SU-DHL-6 (cell line): ENCODE measurements at regions not wholly inside any gene's neighbourhood (a gene's known extent, or its start where the extent isn't known, plus 50 kb on each side); places are given as distances from the start of the nearest gene placed in this dataset.
"Not testable (repeated sequence)": the region's sequence is repeated elsewhere in the genome, so short reads cannot be mapped to it uniquely, and the experiment has no call there.

ENCODE experiments used
- CTCF ChIP-seq: fragments of 200-600 bp; sonication (generic); IDR thresholded peaks from one replicate; pipeline ENCODE4 v1.5.1; 2017; ENCODE audit warnings: antibody characterized with exemption, mild to moderate bottlenecking, low read length, moderate library complexity; ENCODE audit not compliant: insufficient read depth, poor library complexity, severe bottlenecking
- EZH2phosphoT487 ChIP-seq: fragments of 200-600 bp; sonication (generic), shearing (Covaris generic); conservative IDR thresholded peaks from 2 replicates; pipeline ENCODE4 v1.6.1; 2018; ENCODE audit warnings: mild to moderate bottlenecking, antibody characterized with exemption, low read length, moderate library complexity, mixed read lengths

- not testable (repeated sequence) for TF ChIP-seq CTCF, EZH2phosphoT487
These were observed 596.5 kb upstream of the DEFB115 start for GRCh38 chr20:30660982-30661381.
